HEK293 (cell line): ENCODE measurements at regions not wholly inside any gene's neighbourhood (a gene's known extent, or its start where the extent isn't known, plus 50 kb on each side); places are given as distances from the start of the nearest gene placed in this dataset.

ENCODE experiments used
- CTCF ChIA-PET: fragments of 350-600 bp; formaldehyde crosslinking; extraction: SDS; loops from one replicate; lab custom pipeline; 2021; ENCODE audit warnings: antibody characterized with exemption; lab: Yijun Ruan, JAX
- POLR2A ChIA-PET: fragments of 300-600 bp; formaldehyde crosslinking; extraction: SDS; loops from one replicate; lab custom pipeline; 2020; ENCODE audit warnings: antibody characterized with exemption, inconsistent platforms; lab: Yijun Ruan, JAX
- H3K27ac ChIP-seq: fragments of 200-500 bp; sonication (Bioruptor generic); 2 replicates; pipeline ENCODE4 v1.5.1; 2014; ENCODE audit warnings: low read depth, low read length, control low read depth, inconsistent platforms; ENCODE audit errors: extremely low read depth
- H3K36me3 ChIP-seq, 2 experiments: fragments of 200-500 bp in 1 of 2; sonication (Bioruptor generic) in 1 of 2; 1 replicate in 1 of 2; 2 replicates in 1 of 2; pipeline ENCODE4 v1.5.1; 2014 to 2017; ENCODE audit warnings: inconsistent platforms in 2 of 2, low read length in 2 of 2; ENCODE audit not compliant: control insufficient read depth in 2 of 2, insufficient read depth in 1 of 2
- H3K4me1 ChIP-seq: fragments of 200-500 bp; sonication (Bioruptor generic); 2 replicates; pipeline ENCODE4 v1.5.1; 2014; ENCODE audit warnings: mild to moderate bottlenecking, low read length, inconsistent platforms; ENCODE audit not compliant: control insufficient read depth, insufficient read depth
- H3K4me3 ChIP-seq: 2 replicates; pipeline ENCODE4 v1.5.1; 2011; ENCODE audit warnings: low read depth, mild to moderate bottlenecking, control low read depth, low read length, moderate library complexity
- H3K9me3 ChIP-seq: fragments of 200-500 bp; sonication (Bioruptor generic); 2 replicates; pipeline ENCODE4 v1.5.1; 2014; ENCODE audit warnings: low read depth, low read length, inconsistent platforms; ENCODE audit not compliant: control insufficient read depth, insufficient read depth
- BCL11B ChIP-seq: fragments of 450-650 bp; formaldehyde crosslinking; IDR thresholded peaks from 2 replicates; pipeline ENCODE4 v1.5.1; 2016; ENCODE audit warnings: low read depth, missing biosample characterization, missing genetic modification characterization
- GLI4 ChIP-seq: fragments of 450-650 bp; formaldehyde crosslinking; IDR thresholded peaks from 2 replicates; pipeline ENCODE4 v1.5.1; 2016; ENCODE audit warnings: missing biosample characterization, missing genetic modification characterization
- GLIS2 ChIP-seq: fragments of 450-650 bp; formaldehyde crosslinking; IDR thresholded peaks from 2 replicates; pipeline ENCODE4 v1.5.1; 2016; ENCODE audit warnings: missing biosample characterization, missing genetic modification characterization
- HOXA7 ChIP-seq: sonication (generic); formaldehyde crosslinking; IDR thresholded peaks from 2 replicates; pipeline ENCODE4 v1.8.1; 2022; ENCODE audit warnings: missing genetic modification reagents, borderline replicate concordance
- KLF1 ChIP-seq: fragments of 450-650 bp; formaldehyde crosslinking; IDR thresholded peaks from 2 replicates; pipeline ENCODE4 v1.5.1; 2016; ENCODE audit warnings: missing biosample characterization, missing genetic modification characterization
- MYNN ChIP-seq: fragments of 450-650 bp; formaldehyde crosslinking; IDR thresholded peaks from 2 replicates; pipeline ENCODE4 v1.5.1; 2016; ENCODE audit warnings: missing biosample characterization, missing genetic modification characterization, borderline replicate concordance
- SALL2 ChIP-seq: fragments of 450-650 bp; formaldehyde crosslinking; IDR thresholded peaks from 2 replicates; pipeline ENCODE4 v1.5.0; 2017; ENCODE audit warnings: missing biosample characterization, mild to moderate bottlenecking, missing genetic modification characterization, borderline replicate concordance
- WT1 ChIP-seq: fragments of 450-650 bp; formaldehyde crosslinking; IDR thresholded peaks from 2 replicates; pipeline ENCODE4 v1.5.1; 2016; ENCODE audit warnings: missing biosample characterization, missing genetic modification characterization
- ZFP69B ChIP-seq: fragments of 450-650 bp; formaldehyde crosslinking; IDR thresholded peaks from 2 replicates; pipeline ENCODE4 v1.5.1; 2016; ENCODE audit warnings: missing biosample characterization, missing genetic modification characterization
- ZNF112 ChIP-seq: fragments of 450-650 bp; formaldehyde crosslinking; IDR thresholded peaks from 2 replicates; pipeline ENCODE4 v1.5.0; 2017; ENCODE audit warnings: missing biosample characterization, missing genetic modification characterization
- ZNF133 ChIP-seq: fragments of 450-650 bp; formaldehyde crosslinking; IDR thresholded peaks from 2 replicates; pipeline ENCODE4 v1.5.1; 2016; ENCODE audit warnings: missing biosample characterization, missing genetic modification characterization
- ZNF23 ChIP-seq: fragments of 450-650 bp; formaldehyde crosslinking; IDR thresholded peaks from 2 replicates; pipeline ENCODE4 v1.5.1; 2016; ENCODE audit warnings: missing biosample characterization, missing genetic modification characterization, borderline replicate concordance
- ZNF248 ChIP-seq: fragments of 450-650 bp; formaldehyde crosslinking; IDR thresholded peaks from 2 replicates; pipeline ENCODE4 v1.5.1; 2017; ENCODE audit warnings: missing biosample characterization, missing genetic modification characterization
- ZNF335 ChIP-seq: fragments of 450-650 bp; formaldehyde crosslinking; conservative IDR thresholded peaks from 2 replicates; pipeline ENCODE4 v1.5.1; 2016; ENCODE audit warnings: missing biosample characterization, missing genetic modification characterization
- ZNF341 ChIP-seq: fragments of 450-650 bp; formaldehyde crosslinking; IDR thresholded peaks from 2 replicates; pipeline ENCODE4; 2016; ENCODE audit warnings: low read depth, missing biosample characterization, missing genetic modification characterization
- ZNF366 ChIP-seq: fragments of 450-650 bp; formaldehyde crosslinking; conservative IDR thresholded peaks from 2 replicates; pipeline ENCODE4 v1.5.1; 2016; ENCODE audit warnings: missing biosample characterization, missing genetic modification characterization
- ZNF404 ChIP-seq: fragments of 450-650 bp; formaldehyde crosslinking; IDR thresholded peaks from 2 replicates; pipeline ENCODE4 v1.5.1; 2017; ENCODE audit warnings: missing biosample characterization, missing genetic modification characterization
- ZNF510 ChIP-seq: fragments of 450-650 bp; formaldehyde crosslinking; IDR thresholded peaks from 2 replicates; pipeline ENCODE4 v1.5.1; 2018; ENCODE audit warnings: mild to moderate bottlenecking, missing genetic modification characterization, missing biosample characterization; ENCODE audit not compliant: insufficient replicate concordance
- ZNF514 ChIP-seq: fragments of 450-650 bp; formaldehyde crosslinking; IDR thresholded peaks from 2 replicates; pipeline ENCODE4 v1.5.1; 2016; ENCODE audit warnings: missing biosample characterization, missing genetic modification characterization
- ZNF670 ChIP-seq: fragments of 450-650 bp; formaldehyde crosslinking; IDR thresholded peaks from 2 replicates; pipeline ENCODE4 v1.5.1; 2016; ENCODE audit warnings: missing biosample characterization, missing genetic modification characterization, low read depth
- ZNF843 ChIP-seq: fragments of 450-650 bp; formaldehyde crosslinking; IDR thresholded peaks from 2 replicates; pipeline ENCODE4 v1.5.1; 2016; ENCODE audit warnings: missing biosample characterization, missing genetic modification characterization
- TF ChIP-seq, protein P1 (sequence below): fragments of 450-650 bp; formaldehyde crosslinking; IDR thresholded peaks from 2 replicates; pipeline ENCODE4 v1.5.1; 2016; ENCODE audit warnings: missing biosample characterization, missing genetic modification characterization
- TF ChIP-seq, protein P2 (sequence below): fragments of 450-650 bp; formaldehyde crosslinking; optimal IDR thresholded peaks from 2 replicates; pipeline ENCODE3; 2016; ENCODE audit warnings: missing biosample characterization, mild to moderate bottlenecking, missing genetic modification characterization
- TF ChIP-seq, protein P3 (sequence below): fragments of 450-650 bp; formaldehyde crosslinking; IDR thresholded peaks from 2 replicates; pipeline ENCODE4 v1.5.1; 2017; ENCODE audit warnings: missing biosample characterization, missing genetic modification characterization
- TF ChIP-seq, protein P4 (sequence below): fragments of 450-650 bp; formaldehyde crosslinking; IDR thresholded peaks from 2 replicates; pipeline ENCODE4 v1.5.1; 2016; ENCODE audit warnings: missing biosample characterization, missing genetic modification characterization, low read depth
- TF ChIP-seq, protein P5 (sequence below): fragments of 450-650 bp; formaldehyde crosslinking; IDR thresholded peaks from 2 replicates; pipeline ENCODE4 v1.5.1; 2016; ENCODE audit warnings: missing biosample characterization, missing genetic modification characterization

DNA sequence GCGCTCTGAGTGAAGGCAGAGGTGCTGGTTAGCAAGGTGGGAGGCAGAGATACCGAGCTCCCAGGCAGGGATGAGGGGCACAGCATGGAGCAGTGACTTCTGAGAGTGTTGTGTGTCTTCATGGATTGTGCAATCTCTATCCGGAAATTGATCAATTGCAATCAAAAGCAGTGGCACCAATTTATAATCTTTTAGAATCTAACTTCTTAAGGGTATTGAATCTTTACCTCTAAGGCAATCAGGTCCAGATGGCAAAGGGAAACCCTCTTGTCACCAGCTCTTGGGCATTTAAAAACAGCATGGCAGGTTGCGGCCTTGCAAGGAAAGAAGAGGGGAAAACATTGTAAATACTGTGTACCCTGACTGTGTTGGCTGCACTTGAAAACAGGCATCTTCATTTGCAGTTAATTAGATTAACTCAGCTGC, 58.0 kb upstream of the MRTFB start:
- Histone ChIP-seq H3K4me1 (peaks cover 13% of the 10 kb centered on the region), H3K27ac (peak overlapping the region; percentile 67), H3K36me3 (no peaks in the 10 kb centered on the region), H3K9me3 (no peaks in the 10 kb centered on the region), H3K4me3 (no peak overlapping the region)
- ChIA-PET CTCF (interaction anchor here (0.8 kb wide), 1 partner anchor 15 kb away, joined by 3 read pairs; no protein-coding TSS in a partner anchor), POLR2A (interaction anchor here (0.6 to 1.5 kb wide), 2 partner anchors 93 to 97 kb away, joined by 4 read pairs; partner anchors contain the start of gene ERCC4)
- no peak for TF ChIP-seq ZNF23 (tag by site-specific recombination)
- TF ChIP-seq, protein P1, sequence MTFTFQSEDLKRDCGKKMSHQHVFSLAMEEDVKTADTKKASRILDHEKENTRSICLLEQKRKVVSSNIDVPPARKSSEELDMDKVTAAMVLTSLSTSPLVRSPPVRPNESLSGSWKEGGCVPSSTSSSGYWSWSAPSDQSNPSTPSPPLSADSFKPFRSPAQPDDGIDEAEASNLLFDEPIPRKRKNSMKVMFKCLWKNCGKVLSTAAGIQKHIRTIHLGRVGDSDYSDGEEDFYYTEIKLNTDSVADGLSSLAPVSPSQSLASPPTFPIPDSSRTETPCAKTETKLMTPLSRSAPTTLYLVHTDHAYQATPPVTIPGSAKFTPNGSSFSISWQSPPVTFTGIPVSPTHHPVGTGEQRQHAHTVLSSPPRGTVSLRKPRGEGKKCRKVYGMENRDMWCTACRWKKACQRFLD (tag by site-specific recombination), result no peak
- no peak for TF ChIP-seq SALL2 (tag by site-specific recombination)
- TF ChIP-seq ZNF133 (tag by site-specific recombination), result no peak
- no peak for TF ChIP-seq KLF1 (tag by site-specific recombination)
- TF ChIP-seq, protein P2, sequence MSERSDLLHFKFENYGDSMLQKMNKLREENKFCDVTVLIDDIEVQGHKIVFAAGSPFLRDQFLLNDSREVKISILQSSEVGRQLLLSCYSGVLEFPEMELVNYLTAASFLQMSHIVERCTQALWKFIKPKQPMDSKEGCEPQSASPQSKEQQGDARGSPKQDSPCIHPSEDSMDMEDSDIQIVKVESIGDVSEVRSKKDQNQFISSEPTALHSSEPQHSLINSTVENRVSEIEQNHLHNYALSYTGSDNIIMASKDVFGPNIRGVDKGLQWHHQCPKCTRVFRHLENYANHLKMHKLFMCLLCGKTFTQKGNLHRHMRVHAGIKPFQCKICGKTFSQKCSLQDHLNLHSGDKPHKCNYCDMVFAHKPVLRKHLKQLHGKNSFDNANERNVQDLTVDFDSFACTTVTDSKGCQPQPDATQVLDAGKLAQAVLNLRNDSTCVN (tag by site-specific recombination), result peak; percentile 3
- no peak for TF ChIP-seq MYNN (tag by site-specific recombination)

DNA sequence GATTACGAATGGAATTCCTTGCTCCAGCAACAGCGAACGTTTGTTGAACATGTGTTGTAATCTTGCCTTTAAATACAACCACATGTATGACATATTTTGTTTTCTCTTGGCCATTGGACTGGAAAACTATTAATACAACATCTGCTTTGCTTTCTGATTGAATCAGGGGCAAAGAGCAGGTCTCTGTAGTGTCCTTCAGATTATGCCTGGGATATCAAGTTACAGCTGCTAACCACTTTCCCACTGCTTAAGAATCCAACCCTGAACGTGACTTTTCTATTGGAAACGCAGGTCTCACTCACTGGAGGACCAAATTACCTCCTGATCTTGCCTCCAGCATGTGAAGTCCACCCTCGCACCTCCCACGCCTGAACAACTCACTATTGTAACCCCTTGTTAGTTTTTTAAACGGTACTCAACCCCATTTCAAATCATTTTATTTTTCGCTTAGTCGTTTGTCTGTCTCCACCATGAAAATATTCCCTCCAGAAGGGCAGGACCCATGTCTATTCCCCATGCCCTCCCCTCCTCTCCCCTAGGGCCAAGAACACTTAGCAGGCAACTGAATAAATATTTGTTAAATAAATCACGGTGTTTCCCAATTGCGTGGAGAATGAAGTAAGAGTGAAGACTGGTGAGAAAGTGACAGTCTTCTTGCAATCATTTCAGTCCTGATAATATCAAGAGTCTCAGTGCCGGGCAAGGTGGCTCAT, 57.4 kb upstream of the MRTFB start:
- peak overlapping the region; percentile 67 for H3K27ac ChIP-seq
- H3K4me1 ChIP-seq, result peaks cover 13% of the 10 kb centered on the region
- H3K4me3 ChIP-seq, result no peak overlapping the region
- no peaks in the 10 kb centered on the region for H3K36me3 ChIP-seq
- ChIA-PET POLR2A (interaction anchor here (0.6 to 1.5 kb wide), 2 partner anchors 94 to 97 kb away, joined by 4 read pairs; partner anchors contain the start of gene ERCC4), CTCF (interaction anchor here (0.8 kb wide), 1 partner anchor 14 kb away, joined by 3 read pairs; no protein-coding TSS in a partner anchor)
- no peaks in the 10 kb centered on the region for H3K9me3 ChIP-seq
- no peak for TF ChIP-seq BCL11B (tag by site-specific recombination)
- TF ChIP-seq ZNF112, result no peak
- TF ChIP-seq ZNF366 (tag by site-specific recombination), result peak; percentile 90
- peak; percentile 6 for TF ChIP-seq GLIS2
- TF ChIP-seq HOXA7, result no peak
- TF ChIP-seq, protein P3, sequence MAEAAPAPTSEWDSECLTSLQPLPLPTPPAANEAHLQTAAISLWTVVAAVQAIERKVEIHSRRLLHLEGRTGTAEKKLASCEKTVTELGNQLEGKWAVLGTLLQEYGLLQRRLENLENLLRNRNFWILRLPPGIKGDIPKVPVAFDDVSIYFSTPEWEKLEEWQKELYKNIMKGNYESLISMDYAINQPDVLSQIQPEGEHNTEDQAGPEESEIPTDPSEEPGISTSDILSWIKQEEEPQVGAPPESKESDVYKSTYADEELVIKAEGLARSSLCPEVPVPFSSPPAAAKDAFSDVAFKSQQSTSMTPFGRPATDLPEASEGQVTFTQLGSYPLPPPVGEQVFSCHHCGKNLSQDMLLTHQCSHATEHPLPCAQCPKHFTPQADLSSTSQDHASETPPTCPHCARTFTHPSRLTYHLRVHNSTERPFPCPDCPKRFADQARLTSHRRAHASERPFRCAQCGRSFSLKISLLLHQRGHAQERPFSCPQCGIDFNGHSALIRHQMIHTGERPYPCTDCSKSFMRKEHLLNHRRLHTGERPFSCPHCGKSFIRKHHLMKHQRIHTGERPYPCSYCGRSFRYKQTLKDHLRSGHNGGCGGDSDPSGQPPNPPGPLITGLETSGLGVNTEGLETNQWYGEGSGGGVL, result no peak; the same call in 1 of the 2 replicates
- no peak for TF ChIP-seq GLI4
- TF ChIP-seq, protein P4, sequence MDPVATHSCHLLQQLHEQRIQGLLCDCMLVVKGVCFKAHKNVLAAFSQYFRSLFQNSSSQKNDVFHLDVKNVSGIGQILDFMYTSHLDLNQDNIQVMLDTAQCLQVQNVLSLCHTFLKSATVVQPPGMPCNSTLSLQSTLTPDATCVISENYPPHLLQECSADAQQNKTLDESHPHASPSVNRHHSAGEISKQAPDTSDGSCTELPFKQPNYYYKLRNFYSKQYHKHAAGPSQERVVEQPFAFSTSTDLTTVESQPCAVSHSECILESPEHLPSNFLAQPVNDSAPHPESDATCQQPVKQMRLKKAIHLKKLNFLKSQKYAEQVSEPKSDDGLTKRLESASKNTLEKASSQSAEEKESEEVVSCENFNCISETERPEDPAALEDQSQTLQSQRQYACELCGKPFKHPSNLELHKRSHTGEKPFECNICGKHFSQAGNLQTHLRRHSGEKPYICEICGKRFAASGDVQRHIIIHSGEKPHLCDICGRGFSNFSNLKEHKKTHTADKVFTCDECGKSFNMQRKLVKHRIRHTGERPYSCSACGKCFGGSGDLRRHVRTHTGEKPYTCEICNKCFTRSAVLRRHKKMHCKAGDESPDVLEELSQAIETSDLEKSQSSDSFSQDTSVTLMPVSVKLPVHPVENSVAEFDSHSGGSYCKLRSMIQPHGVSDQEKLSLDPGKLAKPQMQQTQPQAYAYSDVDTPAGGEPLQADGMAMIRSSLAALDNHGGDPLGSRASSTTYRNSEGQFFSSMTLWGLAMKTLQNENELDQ (tag by site-specific recombination), result no peak
- TF ChIP-seq, protein P5, sequence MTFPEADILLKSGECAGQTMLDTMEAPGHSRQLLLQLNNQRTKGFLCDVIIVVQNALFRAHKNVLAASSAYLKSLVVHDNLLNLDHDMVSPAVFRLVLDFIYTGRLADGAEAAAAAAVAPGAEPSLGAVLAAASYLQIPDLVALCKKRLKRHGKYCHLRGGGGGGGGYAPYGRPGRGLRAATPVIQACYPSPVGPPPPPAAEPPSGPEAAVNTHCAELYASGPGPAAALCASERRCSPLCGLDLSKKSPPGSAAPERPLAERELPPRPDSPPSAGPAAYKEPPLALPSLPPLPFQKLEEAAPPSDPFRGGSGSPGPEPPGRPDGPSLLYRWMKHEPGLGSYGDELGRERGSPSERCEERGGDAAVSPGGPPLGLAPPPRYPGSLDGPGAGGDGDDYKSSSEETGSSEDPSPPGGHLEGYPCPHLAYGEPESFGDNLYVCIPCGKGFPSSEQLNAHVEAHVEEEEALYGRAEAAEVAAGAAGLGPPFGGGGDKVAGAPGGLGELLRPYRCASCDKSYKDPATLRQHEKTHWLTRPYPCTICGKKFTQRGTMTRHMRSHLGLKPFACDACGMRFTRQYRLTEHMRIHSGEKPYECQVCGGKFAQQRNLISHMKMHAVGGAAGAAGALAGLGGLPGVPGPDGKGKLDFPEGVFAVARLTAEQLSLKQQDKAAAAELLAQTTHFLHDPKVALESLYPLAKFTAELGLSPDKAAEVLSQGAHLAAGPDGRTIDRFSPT (tag by site-specific recombination), result peak; percentile 82
- TF ChIP-seq ZNF843 (tag by site-specific recombination), result peak; percentile 95
- no peak for TF ChIP-seq ZNF510 (tag by site-specific recombination)
- TF ChIP-seq ZNF670, result no peak
- TF ChIP-seq ZNF404 (tag by site-specific recombination), result no peak
- peak; percentile 84 for TF ChIP-seq ZNF335
- TF ChIP-seq ZNF514 (tag by site-specific recombination), result no peak
- TF ChIP-seq ZNF248 (tag by site-specific recombination), result no peak
- peak; percentile 44; the same call in 1 of the 2 replicates for TF ChIP-seq ZNF341
- peak; percentile 66 for TF ChIP-seq ZFP69B (tag by site-specific recombination)
- TF ChIP-seq WT1, result peak; percentile 32; the same call in 1 of the 2 replicates
